HepG2 (cell line): ENCODE measurements at regions not wholly inside any gene's neighbourhood (a gene's known extent, or its start where the extent isn't known, plus 50 kb on each side); places are given as distances from the start of the nearest gene placed in this dataset.
A peak's percentile ranks its signal among the peaks of the same experiment; 100 is the strongest.

Experiments used
- CCDC6 ChIP-seq: sonication (generic); formaldehyde crosslinking; IDR thresholded peaks from 2 replicates; pipeline ENCODE4 v1.8.1; 2022; ENCODE audit warnings: mild to moderate bottlenecking, missing genetic modification reagents, moderate library complexity
- JDP2 ChIP-seq: sonication (generic); formaldehyde crosslinking; IDR thresholded peaks from 2 replicates; pipeline ENCODE4 v1.8.1; 2022; ENCODE audit warnings: missing genetic modification reagents, borderline replicate concordance
- RELA ChIP-seq: sonication (generic); formaldehyde crosslinking; IDR thresholded peaks from 2 replicates; pipeline ENCODE4 v1.4.0; 2020; ENCODE audit warnings: missing genetic modification reagents
- RFX5 ChIP-seq: IDR thresholded peaks from 2 replicates; pipeline ENCODE4 v1.6.1; 2011; ENCODE audit warnings: low read depth, low read length, improper control_type of control experiment
- ZBTB21 ChIP-seq: sonication (generic); formaldehyde crosslinking; IDR thresholded peaks from 2 replicates; pipeline ENCODE4 v1.4.0; 2020; ENCODE audit warnings: missing genetic modification reagents
- ZNF564 ChIP-seq: sonication (generic); formaldehyde crosslinking; IDR thresholded peaks from 2 replicates; pipeline ENCODE4 v1.8.1; 2023; ENCODE audit warnings: mild to moderate bottlenecking, missing genetic modification reagents
- ZNF572 ChIP-seq: sonication (generic); formaldehyde crosslinking; IDR thresholded peaks from 2 replicates; pipeline ENCODE4 v1.5.1; 2020; ENCODE audit warnings: mild to moderate bottlenecking, missing genetic modification reagents
- ZNF674 ChIP-seq: sonication (generic); formaldehyde crosslinking; IDR thresholded peaks from 2 replicates; pipeline ENCODE4 v1.5.0; 2020; ENCODE audit warnings: low read depth, mild to moderate bottlenecking, missing genetic modification reagents
- TF ChIP-seq, protein P1 (sequence below): sonication (generic); formaldehyde crosslinking; IDR thresholded peaks from 2 replicates; pipeline ENCODE4 v1.4.0; 2020; ENCODE audit warnings: mild to moderate bottlenecking, low read depth, missing genetic modification reagents
- TF ChIP-seq, protein P2 (sequence below): sonication (generic); formaldehyde crosslinking; IDR thresholded peaks from 2 replicates; pipeline ENCODE4 v1.4.0; 2020; ENCODE audit warnings: missing genetic modification reagents, borderline replicate concordance
- TF ChIP-seq, protein P3 (sequence below): sonication (generic); formaldehyde crosslinking; conservative IDR thresholded peaks from 2 replicates; pipeline ENCODE4 v1.8.1; 2023; ENCODE audit warnings: missing genetic modification reagents
- TF ChIP-seq, protein P4 (sequence below): sonication (generic); formaldehyde crosslinking; IDR thresholded peaks from 2 replicates; pipeline ENCODE4 v1.5.0; 2020; ENCODE audit warnings: mild to moderate bottlenecking, missing genetic modification reagents

DNA sequence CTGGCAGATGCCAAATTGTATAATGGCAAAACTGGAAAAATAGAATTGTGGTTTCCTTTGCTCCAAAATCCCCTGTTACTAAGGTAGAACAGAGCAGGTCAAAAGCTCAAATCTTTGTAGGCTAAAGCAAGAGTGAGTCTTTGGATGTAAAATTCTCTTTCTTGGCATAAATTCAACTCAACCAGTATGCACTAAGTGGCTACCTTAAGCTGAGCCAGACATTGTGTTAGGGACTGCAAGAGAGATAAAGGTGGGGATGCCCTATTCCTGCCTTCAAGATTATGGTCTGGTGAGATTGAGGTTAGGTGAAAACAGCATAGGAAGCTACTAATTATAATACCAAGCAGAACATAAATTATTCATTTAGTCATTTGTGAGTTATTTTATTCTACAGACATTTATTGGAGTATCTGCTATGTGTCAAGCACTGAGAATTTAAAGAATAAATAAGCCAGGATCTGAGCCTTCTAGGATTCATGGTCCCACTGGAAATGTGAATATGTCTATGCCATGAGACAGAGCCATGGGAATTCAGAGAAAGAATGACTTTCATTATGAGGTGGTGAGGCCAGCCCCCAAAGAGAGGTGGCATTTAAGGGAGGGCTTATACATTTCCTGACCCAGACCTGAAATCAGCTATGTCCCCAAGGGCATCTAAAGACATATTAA lies 198.0 kb upstream of the NCKAP5 start (continued):
- TF ChIP-seq RFX5 (no peak), ZNF564 (CRISPR knock-in tag) (peak; percentile 19; the same call in 1 of the 2 replicates), CCDC6 (CRISPR knock-in tag) (0 out of 2 replicates have a peak, but pooled peaks have one; percentile 30), ZBTB21 (CRISPR knock-in tag) (no peak), ZNF674 (no peak), JDP2 (CRISPR knock-in tag) (no peak), RELA (no peak), ZNF572 (no peak)
- TF ChIP-seq, protein P1, sequence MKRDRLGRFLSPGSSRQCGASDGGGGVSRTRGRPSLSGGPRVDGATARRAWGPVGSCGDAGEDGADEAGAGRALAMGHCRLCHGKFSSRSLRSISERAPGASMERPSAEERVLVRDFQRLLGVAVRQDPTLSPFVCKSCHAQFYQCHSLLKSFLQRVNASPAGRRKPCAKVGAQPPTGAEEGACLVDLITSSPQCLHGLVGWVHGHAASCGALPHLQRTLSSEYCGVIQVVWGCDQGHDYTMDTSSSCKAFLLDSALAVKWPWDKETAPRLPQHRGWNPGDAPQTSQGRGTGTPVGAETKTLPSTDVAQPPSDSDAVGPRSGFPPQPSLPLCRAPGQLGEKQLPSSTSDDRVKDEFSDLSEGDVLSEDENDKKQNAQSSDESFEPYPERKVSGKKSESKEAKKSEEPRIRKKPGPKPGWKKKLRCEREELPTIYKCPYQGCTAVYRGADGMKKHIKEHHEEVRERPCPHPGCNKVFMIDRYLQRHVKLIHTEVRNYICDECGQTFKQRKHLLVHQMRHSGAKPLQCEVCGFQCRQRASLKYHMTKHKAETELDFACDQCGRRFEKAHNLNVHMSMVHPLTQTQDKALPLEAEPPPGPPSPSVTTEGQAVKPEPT (CRISPR knock-in tag): no peak
- TF ChIP-seq, protein P2, sequence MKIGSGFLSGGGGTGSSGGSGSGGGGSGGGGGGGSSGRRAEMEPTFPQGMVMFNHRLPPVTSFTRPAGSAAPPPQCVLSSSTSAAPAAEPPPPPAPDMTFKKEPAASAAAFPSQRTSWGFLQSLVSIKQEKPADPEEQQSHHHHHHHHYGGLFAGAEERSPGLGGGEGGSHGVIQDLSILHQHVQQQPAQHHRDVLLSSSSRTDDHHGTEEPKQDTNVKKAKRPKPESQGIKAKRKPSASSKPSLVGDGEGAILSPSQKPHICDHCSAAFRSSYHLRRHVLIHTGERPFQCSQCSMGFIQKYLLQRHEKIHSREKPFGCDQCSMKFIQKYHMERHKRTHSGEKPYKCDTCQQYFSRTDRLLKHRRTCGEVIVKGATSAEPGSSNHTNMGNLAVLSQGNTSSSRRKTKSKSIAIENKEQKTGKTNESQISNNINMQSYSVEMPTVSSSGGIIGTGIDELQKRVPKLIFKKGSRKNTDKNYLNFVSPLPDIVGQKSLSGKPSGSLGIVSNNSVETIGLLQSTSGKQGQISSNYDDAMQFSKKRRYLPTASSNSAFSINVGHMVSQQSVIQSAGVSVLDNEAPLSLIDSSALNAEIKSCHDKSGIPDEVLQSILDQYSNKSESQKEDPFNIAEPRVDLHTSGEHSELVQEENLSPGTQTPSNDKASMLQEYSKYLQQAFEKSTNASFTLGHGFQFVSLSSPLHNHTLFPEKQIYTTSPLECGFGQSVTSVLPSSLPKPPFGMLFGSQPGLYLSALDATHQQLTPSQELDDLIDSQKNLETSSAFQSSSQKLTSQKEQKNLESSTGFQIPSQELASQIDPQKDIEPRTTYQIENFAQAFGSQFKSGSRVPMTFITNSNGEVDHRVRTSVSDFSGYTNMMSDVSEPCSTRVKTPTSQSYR (CRISPR knock-in tag): no peak
- TF ChIP-seq, protein P3, sequence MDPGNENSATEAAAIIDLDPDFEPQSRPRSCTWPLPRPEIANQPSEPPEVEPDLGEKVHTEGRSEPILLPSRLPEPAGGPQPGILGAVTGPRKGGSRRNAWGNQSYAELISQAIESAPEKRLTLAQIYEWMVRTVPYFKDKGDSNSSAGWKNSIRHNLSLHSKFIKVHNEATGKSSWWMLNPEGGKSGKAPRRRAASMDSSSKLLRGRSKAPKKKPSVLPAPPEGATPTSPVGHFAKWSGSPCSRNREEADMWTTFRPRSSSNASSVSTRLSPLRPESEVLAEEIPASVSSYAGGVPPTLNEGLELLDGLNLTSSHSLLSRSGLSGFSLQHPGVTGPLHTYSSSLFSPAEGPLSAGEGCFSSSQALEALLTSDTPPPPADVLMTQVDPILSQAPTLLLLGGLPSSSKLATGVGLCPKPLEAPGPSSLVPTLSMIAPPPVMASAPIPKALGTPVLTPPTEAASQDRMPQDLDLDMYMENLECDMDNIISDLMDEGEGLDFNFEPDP (CRISPR knock-in tag): 0 out of 2 replicates have a peak, but pooled peaks have one; percentile 52
- TF ChIP-seq, protein P4, sequence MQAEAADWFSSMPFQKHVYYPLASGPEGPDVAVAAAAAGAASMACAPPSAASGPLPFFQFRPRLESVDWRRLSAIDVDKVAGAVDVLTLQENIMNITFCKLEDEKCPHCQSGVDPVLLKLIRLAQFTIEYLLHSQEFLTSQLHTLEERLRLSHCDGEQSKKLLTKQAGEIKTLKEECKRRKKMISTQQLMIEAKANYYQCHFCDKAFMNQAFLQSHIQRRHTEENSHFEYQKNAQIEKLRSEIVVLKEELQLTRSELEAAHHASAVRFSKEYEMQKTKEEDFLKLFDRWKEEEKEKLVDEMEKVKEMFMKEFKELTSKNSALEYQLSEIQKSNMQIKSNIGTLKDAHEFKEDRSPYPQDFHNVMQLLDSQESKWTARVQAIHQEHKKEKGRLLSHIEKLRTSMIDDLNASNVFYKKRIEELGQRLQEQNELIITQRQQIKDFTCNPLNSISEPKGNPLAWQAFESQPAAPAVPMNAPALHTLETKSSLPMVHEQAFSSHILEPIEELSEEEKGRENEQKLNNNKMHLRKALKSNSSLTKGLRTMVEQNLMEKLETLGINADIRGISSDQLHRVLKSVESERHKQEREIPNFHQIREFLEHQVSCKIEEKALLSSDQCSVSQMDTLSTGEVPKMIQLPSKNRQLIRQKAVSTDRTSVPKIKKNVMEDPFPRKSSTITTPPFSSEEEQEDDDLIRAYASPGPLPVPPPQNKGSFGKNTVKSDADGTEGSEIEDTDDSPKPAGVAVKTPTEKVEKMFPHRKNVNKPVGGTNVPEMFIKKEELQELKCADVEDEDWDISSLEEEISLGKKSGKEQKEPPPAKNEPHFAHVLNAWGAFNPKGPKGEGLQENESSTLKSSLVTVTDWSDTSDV (CRISPR knock-in tag): no peak
